Activated CD8-positive, alpha-beta T cell treated with anti-CD3 and anti-CD28 coated beads for 36 hours (primary cell): ENCODE measurements at regions not wholly inside any gene's neighbourhood (a gene's known extent, or its start where the extent isn't known, plus 50 kb on each side); places are given as distances from the start of the nearest gene placed in this dataset.

Experiments used
- ATAC-seq: fragments of 200-7000 bp; cut with Tn5 transposase; one replicate; pipeline ENCODE4 v1.10.0; 2021; ENCODE audit warnings: mild to moderate bottlenecking, moderate library complexity
- CTCF ChIA-PET: fragments of 350-600 bp; sonication (Branson Sonifier 250); formaldehyde crosslinking; loops from one replicate; lab custom pipeline; 2021; ENCODE audit warnings: antibody characterized with exemption; lab: Charles Lee
- POLR2A ChIA-PET: fragments of 350-600 bp; sonication (Branson Sonifier 250); formaldehyde crosslinking; loops from one replicate; lab custom pipeline; 2021; ENCODE audit warnings: antibody characterized with exemption; lab: Charles Lee
- DNase-seq: peaks from one replicate; pipeline ENCODE4 v3.0.0-alpha.2; 2020
- H3K27ac Mint-ChIP-seq: one replicate; pipeline ENCODE4 v1.8.0; 2021; ENCODE audit warnings: mild to moderate bottlenecking, mixed read lengths
- H3K27me3 Mint-ChIP-seq: one replicate; pipeline ENCODE4 v1.8.0; 2021; ENCODE audit warnings: mixed read lengths
- H3K36me3 Mint-ChIP-seq: one replicate; pipeline ENCODE4 v1.8.0; 2021; ENCODE audit warnings: low read depth, mixed read lengths
- H3K4me1 Mint-ChIP-seq: one replicate; pipeline ENCODE4 v1.8.0; 2021; ENCODE audit warnings: low read depth, mixed read lengths
- H3K4me3 Mint-ChIP-seq: one replicate; pipeline ENCODE4 v1.8.0; 2021; ENCODE audit warnings: mild to moderate bottlenecking, moderate library complexity, mixed read lengths
- H3K9me3 Mint-ChIP-seq: one replicate; pipeline ENCODE4 v1.8.0; 2021; ENCODE audit warnings: mixed read lengths
- intact Hi-C: fragments of 100-400 bp; cut with micrococcal nuclease; formaldehyde crosslinking; loops from one replicate; pipeline ENCODE4 v1.10.0; 2022
- TF ChIP-seq, protein P1 (sequence below): fragments of 200-600 bp; IDR thresholded peaks from one replicate; pipeline ENCODE4 v1.8.0; 2022; ENCODE audit warnings: antibody characterized with exemption, mild to moderate bottlenecking

DNA sequence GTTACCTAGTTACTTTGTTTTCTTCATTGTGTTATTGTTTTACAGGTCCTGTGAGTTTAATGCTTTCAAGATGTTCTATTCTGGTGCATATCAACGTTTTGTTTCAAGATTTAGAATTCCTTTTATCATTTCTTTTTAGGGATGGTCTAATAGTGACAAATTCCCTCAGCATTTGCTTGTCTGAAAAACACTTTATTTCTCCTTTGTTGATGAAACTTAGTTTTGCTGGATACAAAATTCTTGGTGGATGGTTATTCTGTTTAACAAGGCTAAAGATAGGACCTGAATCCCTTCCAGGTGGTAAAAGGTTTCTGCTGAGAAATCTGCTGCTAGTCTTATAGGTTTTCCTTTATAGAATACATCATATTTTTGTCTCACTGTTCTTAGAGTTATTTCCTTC is 102.3 kb downstream of the RND3 start:
- ATAC-seq = no peak

DNA sequence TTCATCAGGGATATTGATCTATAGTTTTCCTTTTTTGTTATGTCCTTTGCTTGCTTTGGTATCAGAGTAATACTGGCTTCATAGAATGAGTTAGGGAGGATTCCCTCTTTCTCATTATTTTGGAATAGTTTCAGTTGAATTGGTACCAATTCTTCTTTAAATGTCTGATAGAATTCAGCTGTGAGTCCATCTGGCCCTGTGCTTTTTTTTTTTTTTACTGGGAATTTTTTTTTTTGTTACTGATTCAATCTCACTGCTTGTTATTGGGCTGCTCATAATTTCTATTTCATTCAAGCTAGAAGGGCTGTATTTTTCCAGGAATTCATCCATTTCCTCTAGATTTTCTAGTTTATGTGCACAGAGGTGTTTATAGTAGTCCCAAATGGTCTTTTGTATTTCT is 103.9 kb downstream of the RND3 start:
- intact Hi-C loops = no loop called here
- CTCF ChIA-PET = no interaction called here
- Mint-ChIP-seq H3K9me3 (peaks cover 11% of the 10 kb centered on the region), H3K4me1 (no peaks in the 10 kb centered on the region), H3K27me3 (no peaks in the 10 kb centered on the region), H3K27ac (no peak overlapping the region), H3K36me3 (no peaks in the 10 kb centered on the region), H3K4me3 (no peak overlapping the region)
- ATAC-seq (no peak), DNase-seq (no peak)
- POLR2A ChIA-PET = no interaction called here
- TF ChIP-seq, protein P1, sequence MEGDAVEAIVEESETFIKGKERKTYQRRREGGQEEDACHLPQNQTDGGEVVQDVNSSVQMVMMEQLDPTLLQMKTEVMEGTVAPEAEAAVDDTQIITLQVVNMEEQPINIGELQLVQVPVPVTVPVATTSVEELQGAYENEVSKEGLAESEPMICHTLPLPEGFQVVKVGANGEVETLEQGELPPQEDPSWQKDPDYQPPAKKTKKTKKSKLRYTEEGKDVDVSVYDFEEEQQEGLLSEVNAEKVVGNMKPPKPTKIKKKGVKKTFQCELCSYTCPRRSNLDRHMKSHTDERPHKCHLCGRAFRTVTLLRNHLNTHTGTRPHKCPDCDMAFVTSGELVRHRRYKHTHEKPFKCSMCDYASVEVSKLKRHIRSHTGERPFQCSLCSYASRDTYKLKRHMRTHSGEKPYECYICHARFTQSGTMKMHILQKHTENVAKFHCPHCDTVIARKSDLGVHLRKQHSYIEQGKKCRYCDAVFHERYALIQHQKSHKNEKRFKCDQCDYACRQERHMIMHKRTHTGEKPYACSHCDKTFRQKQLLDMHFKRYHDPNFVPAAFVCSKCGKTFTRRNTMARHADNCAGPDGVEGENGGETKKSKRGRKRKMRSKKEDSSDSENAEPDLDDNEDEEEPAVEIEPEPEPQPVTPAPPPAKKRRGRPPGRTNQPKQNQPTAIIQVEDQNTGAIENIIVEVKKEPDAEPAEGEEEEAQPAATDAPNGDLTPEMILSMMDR = no peak

More for the DNA sequence above, 102.3 kb downstream of the RND3 start:
- H3K4me1 Mint-ChIP-seq = no peaks in the 10 kb centered on the region
- no peak overlapping the region for H3K27ac Mint-ChIP-seq
- no peak for DNase-seq
- no peaks in the 10 kb centered on the region for H3K27me3 Mint-ChIP-seq
- intact Hi-C loops = no loop called here
- TF ChIP-seq, protein P1 = no peak
- peaks cover 11% of the 10 kb centered on the region for H3K9me3 Mint-ChIP-seq
- no peak overlapping the region for H3K4me3 Mint-ChIP-seq
- ChIA-PET CTCF (no interaction called here), POLR2A (no interaction called here)
- no peaks in the 10 kb centered on the region for H3K36me3 Mint-ChIP-seq

DNA sequence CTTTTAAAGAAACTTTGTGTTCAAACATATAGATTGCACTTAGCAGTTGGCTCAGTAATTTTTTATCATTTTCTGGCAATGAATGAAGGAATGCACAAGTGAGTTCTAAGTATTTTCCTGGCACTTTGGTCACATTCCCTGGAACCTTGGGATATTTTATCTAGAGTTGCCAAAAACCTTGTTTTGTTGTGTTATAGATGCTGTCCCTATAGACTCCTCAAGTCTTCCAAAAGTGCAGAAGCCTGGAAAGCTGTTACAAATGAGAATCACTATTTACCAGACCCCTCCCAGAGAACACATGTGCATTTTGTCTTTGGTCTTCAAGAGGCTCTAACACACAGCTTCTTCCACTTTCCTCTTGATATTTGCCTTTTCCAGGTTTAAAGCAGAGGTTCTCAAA is 108.3 kb downstream of the RND3 start:
- peaks cover 6% of the 10 kb centered on the region for H3K9me3 Mint-ChIP-seq
- ChIA-PET POLR2A (no interaction called here), CTCF (no interaction called here)
- H3K36me3 Mint-ChIP-seq = no peaks in the 10 kb centered on the region
- ATAC-seq = no peak
- H3K27ac Mint-ChIP-seq = no peak overlapping the region
- TF ChIP-seq, protein P1 = no peak
- intact Hi-C loops = no loop called here
- H3K4me1 Mint-ChIP-seq = no peaks in the 10 kb centered on the region
- no peak overlapping the region for H3K4me3 Mint-ChIP-seq
- no peaks in the 10 kb centered on the region for H3K27me3 Mint-ChIP-seq
- DNase-seq = no peak

DNA sequence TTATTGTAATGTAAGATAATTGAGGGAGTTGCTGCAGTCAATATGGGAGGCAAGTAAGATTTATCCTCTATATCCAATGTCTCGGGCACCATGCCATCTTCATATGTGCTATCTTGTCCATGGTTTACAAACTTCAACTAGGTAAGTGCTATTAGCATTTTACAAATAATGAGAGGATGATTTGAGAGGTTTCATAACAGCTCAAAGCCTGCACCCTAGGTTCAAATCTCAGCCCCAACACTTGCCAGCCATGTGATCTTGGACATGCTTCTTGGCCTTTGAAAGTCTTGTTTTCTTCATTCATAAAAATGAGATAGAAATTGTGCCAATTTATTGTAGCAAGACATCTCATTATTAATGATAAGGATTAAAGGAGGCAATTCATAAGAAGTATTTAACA is 108.8 kb downstream of the RND3 start:
- H3K4me3 Mint-ChIP-seq = no peak overlapping the region
- ATAC-seq = no peak

DNA sequence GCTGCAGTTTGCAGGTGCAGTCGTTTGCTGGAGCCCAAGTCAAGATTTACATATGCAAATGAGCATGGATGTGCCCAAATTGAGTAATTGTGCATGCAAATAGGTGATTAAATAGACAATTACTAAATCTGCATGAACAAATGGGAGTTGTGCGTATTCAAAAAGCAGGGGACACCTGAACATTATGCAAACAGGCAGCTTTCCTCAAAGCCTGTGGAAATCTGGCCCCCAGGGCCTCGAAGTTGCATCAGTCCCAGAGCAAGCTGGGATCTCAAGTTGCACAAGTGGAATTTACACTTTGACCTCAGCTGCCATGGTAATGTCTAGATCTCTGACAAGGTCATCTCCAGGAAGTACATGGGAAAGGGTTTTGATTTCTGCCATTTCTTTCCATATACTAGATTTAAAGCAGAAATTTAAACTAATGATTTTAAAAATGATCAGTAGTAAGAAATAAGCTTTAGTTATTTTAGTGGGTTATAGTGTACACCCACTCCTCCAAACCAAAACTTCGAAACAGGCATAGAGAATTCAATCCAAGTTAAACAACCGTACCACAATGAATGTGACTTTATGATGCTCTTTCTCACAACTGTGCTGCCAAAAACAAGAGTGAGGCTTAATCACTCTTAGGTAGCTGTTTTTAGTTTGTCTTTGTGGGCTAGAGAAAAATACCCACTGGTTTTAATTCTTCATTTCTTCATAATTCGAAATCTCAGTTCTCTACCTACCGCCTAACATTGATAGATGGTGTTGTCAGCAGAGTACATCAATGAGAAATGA is 110.7 kb downstream of the RND3 start:
- no peaks in the 10 kb centered on the region for H3K36me3 Mint-ChIP-seq
- TF ChIP-seq, protein P1 = no peak
- H3K4me1 Mint-ChIP-seq = no peaks in the 10 kb centered on the region
- intact Hi-C loops = no loop called here
- no peak overlapping the region for H3K4me3 Mint-ChIP-seq
- DNase-seq = no peak
- no peaks in the 10 kb centered on the region for H3K27me3 Mint-ChIP-seq
- POLR2A ChIA-PET = no interaction called here
- H3K9me3 Mint-ChIP-seq = peaks cover 3% of the 10 kb centered on the region
- no peak for ATAC-seq
- CTCF ChIA-PET = no interaction called here
- no peak overlapping the region for H3K27ac Mint-ChIP-seq

More for the DNA sequence above, 108.8 kb downstream of the RND3 start:
- Mint-ChIP-seq H3K27ac (no peak overlapping the region), H3K9me3 (peaks cover 6% of the 10 kb centered on the region), H3K27me3 (no peaks in the 10 kb centered on the region), H3K4me1 (no peaks in the 10 kb centered on the region), H3K36me3 (no peaks in the 10 kb centered on the region)
- TF ChIP-seq, protein P1 = no peak
- ChIA-PET POLR2A (no interaction called here), CTCF (no interaction called here)
- DNase-seq = no peak
- intact Hi-C loops = no loop called here
